DND-41 (cell line): ENCODE measurements at regions not wholly inside any gene's neighbourhood (a gene's known extent, or its start where the extent isn't known, plus 50 kb on each side); places are given as distances from the start of the nearest gene placed in this dataset.

Experiments
- ATAC-seq: fragments of 200-7000 bp; cut with Tn5 transposase; 3 replicates; pipeline ENCODE4 v1.9.1; 2021; ENCODE audit warnings: low read depth; ENCODE audit not compliant: insufficient read depth
- DNase-seq: peaks from one replicate; pipeline ENCODE4 v3.0.0-alpha.2; 2020
- H2AFZ ChIP-seq: 2 replicates; pipeline ENCODE4 v1.6.0; 2012; ENCODE audit warnings: low read depth, low read length
- H3K27ac ChIP-seq: 2 replicates; pipeline ENCODE4 v1.5.1; 2012; ENCODE audit warnings: low read length, inconsistent platforms
- H3K27me3 ChIP-seq: fragments of 200-600 bp; sonication (generic); 2 replicates; pipeline ENCODE4 v1.6.0; 2012; ENCODE audit warnings: low read length, mild to moderate bottlenecking, inconsistent platforms; ENCODE audit not compliant: insufficient read depth, poor library complexity
- H3K36me3 ChIP-seq: 2 replicates; pipeline ENCODE4 v1.5.1; 2012; ENCODE audit warnings: low read length, inconsistent platforms; ENCODE audit not compliant: insufficient read depth
- H3K4me1 ChIP-seq: 2 replicates; pipeline ENCODE4 v1.5.1; 2012; ENCODE audit warnings: mild to moderate bottlenecking, low read length; ENCODE audit not compliant: insufficient read depth
- H3K4me2 ChIP-seq: 2 replicates; pipeline ENCODE4 v1.6.0; 2012; ENCODE audit warnings: mild to moderate bottlenecking, moderate library complexity, low read length, inconsistent platforms; ENCODE audit not compliant: insufficient read depth
- H3K4me3 ChIP-seq, 2 experiments: fragments of 200-600 bp in 1 of 2; shearing (Covaris generic) in 1 of 2; 2 replicates each; pipeline ENCODE4 v1.5.1; 2012 to 2016; ENCODE audit warnings: inconsistent platforms in 2 of 2, low read length in 2 of 2, mild to moderate bottlenecking in 2 of 2, low read depth in 1 of 2, moderate library complexity in 1 of 2
- H3K79me2 ChIP-seq: 2 replicates; pipeline ENCODE4 v1.6.0; 2012; ENCODE audit warnings: low read length, inconsistent platforms; ENCODE audit not compliant: insufficient read depth
- H3K9ac ChIP-seq: 2 replicates; pipeline ENCODE4 v1.6.0; 2012; ENCODE audit warnings: low read depth, mild to moderate bottlenecking, inconsistent platforms, low read length, moderate library complexity
- H3K9me3 ChIP-seq: 2 replicates; pipeline ENCODE4 v1.5.1; 2012; ENCODE audit warnings: low read length, moderate library complexity, mild to moderate bottlenecking, inconsistent platforms; ENCODE audit not compliant: insufficient read depth, severe bottlenecking
- H4K20me1 ChIP-seq: 2 replicates; pipeline ENCODE4 v1.6.0; 2012; ENCODE audit warnings: low read length; ENCODE audit not compliant: insufficient read depth
- CTCF ChIP-seq: IDR thresholded peaks from 2 replicates; pipeline ENCODE4 v1.5.1; 2012; ENCODE audit warnings: borderline replicate concordance, low read length, moderate library complexity, mild to moderate bottlenecking; ENCODE audit not compliant: poor library complexity, severe bottlenecking; ENCODE audit errors: extremely low read depth
- EZH2 ChIP-seq: IDR thresholded peaks from 3 replicates; pipeline ENCODE4 v1.6.1; 2012; ENCODE audit warnings: borderline replicate concordance, low read depth, mild to moderate bottlenecking, moderate library complexity, low read length, inconsistent platforms; ENCODE audit not compliant: severe bottlenecking

- Histone ChIP-seq H3K9me3 (no peaks in the 10 kb centered on the region), H4K20me1 (no peaks in the 10 kb centered on the region), H3K9ac (no peak overlapping the region), H3K79me2 (no peaks in the 10 kb centered on the region), H3K27ac (no peak overlapping the region), H3K4me1 (no peaks in the 10 kb centered on the region), H3K4me3 (no peak overlapping the region), H3K27me3 (peaks cover 4% of the 10 kb centered on the region), H3K4me2 (no peak overlapping the region), H2AFZ (no peak overlapping the region), H3K36me3 (no peaks in the 10 kb centered on the region)
- ATAC-seq (no peak), DNase-seq (no peak)
- TF ChIP-seq EZH2 (no peak), CTCF (no peak)
Observed at GRCh38 chr2:146235158-146235557, 1609.7 kb upstream of the ACVR2A start.

GRCh38 chr2:146229508-146230155 lies 1615.2 kb upstream of the ACVR2A start:
- no peak overlapping the region for H3K9ac ChIP-seq
- TF ChIP-seq EZH2 (no peak), CTCF (no peak)
- H3K4me3 ChIP-seq = no peak overlapping the region
- H3K27ac ChIP-seq = no peak overlapping the region
- H3K9me3 ChIP-seq = no peaks in the 10 kb centered on the region
- no peak overlapping the region for H2AFZ ChIP-seq
- DNase-seq = no peak
- H3K4me2 ChIP-seq = no peak overlapping the region
- H3K79me2 ChIP-seq = no peaks in the 10 kb centered on the region
- no peaks in the 10 kb centered on the region for H3K4me1 ChIP-seq
- no peaks in the 10 kb centered on the region for H4K20me1 ChIP-seq
- H3K27me3 ChIP-seq = no peaks in the 10 kb centered on the region
- ATAC-seq = no peak
- no peaks in the 10 kb centered on the region for H3K36me3 ChIP-seq

GRCh38 chr2:146228466-146229058 lies 1616.3 kb upstream of the ACVR2A start:
- no peak for ATAC-seq
- Histone ChIP-seq H4K20me1 (no peaks in the 10 kb centered on the region), H3K4me3 (no peak overlapping the region)

More at GRCh38 chr2:146228466-146229058, 1616.3 kb upstream of the ACVR2A start:
- H3K27ac ChIP-seq = no peak overlapping the region
- no peak overlapping the region for H3K4me2 ChIP-seq
- no peak for DNase-seq
- no peaks in the 10 kb centered on the region for H3K4me1 ChIP-seq
- TF ChIP-seq CTCF (no peak), EZH2 (no peak)
- no peaks in the 10 kb centered on the region for H3K9me3 ChIP-seq
- no peak overlapping the region for H2AFZ ChIP-seq
- no peaks in the 10 kb centered on the region for H3K79me2 ChIP-seq
- H3K36me3 ChIP-seq = no peaks in the 10 kb centered on the region
- H3K9ac ChIP-seq = no peak overlapping the region
- no peaks in the 10 kb centered on the region for H3K27me3 ChIP-seq
